Sigmoid colon (tissue), 6 donors: ENCODE measurements at regions not wholly inside any gene's neighbourhood (a gene's known extent, or its start where the extent isn't known, plus 50 kb on each side); places are given as distances from the start of the nearest gene placed in this dataset.

Source experiments
- DNase-seq: peaks from one replicate; pipeline ENCODE4 v3.0.0-alpha.2; 2019
- H3K27ac ChIP-seq, 4 donors: fragments of 200-600 bp; sonication (generic); one replicate each; pipeline ENCODE4 v1.5.1; 2016 to 2019; ENCODE audit warnings: mild to moderate bottlenecking in 1 of 4
- H3K27me3 ChIP-seq, 3 donors: fragments of 200-600 bp; sonication (generic); one replicate each; pipeline ENCODE4 v1.5.1; 2019; ENCODE audit warnings: mild to moderate bottlenecking in 1 of 3
- H3K36me3 ChIP-seq, 4 donors: fragments of 200-600 bp; sonication (generic); one replicate each; pipeline ENCODE4 v1.5.1; 2016 to 2019
- H3K4me1 ChIP-seq, 4 donors: fragments of 200-600 bp; sonication (generic); one replicate each; pipeline ENCODE4 v1.5.1; 2017 to 2019
- H3K4me3 ChIP-seq, 4 donors: fragments of 200-600 bp; sonication (generic); one replicate each; pipeline ENCODE4 v1.5.1; 2017 to 2019; ENCODE audit warnings: mild to moderate bottlenecking in 2 of 4, moderate library complexity in 1 of 4
- H3K9me3 ChIP-seq, 4 donors: fragments of 200-600 bp in 3 of 4; sonication (generic) in 3 of 4; one replicate each; pipeline versions ENCODE4 v1.5.1 to v1.6.1; 2013 to 2019
- CTCF ChIP-seq, 4 experiments: fragments of 450-650 bp in 3 of 4; fragments of 200-600 bp in 1 of 4; IDR thresholded peaks; one replicate each; pipeline ENCODE4 v1.5.1; 2016 to 2019; ENCODE audit warnings: antibody characterized with exemption in 4 of 4, mild to moderate bottlenecking in 3 of 4, moderate library complexity in 2 of 4
- EP300 ChIP-seq, 4 donors: sonication (generic); formaldehyde crosslinking; IDR thresholded peaks; one replicate each; pipeline ENCODE4 v1.6.1; 2017; ENCODE audit warnings: antibody characterized with exemption in 4 of 4
- POLR2A ChIP-seq, 2 donors: fragments of 450-650 bp; IDR thresholded peaks; one replicate each; pipeline ENCODE4 v1.6.1; 2016; ENCODE audit warnings: antibody characterized with exemption in 2 of 2, mild to moderate bottlenecking in 2 of 2, moderate library complexity in 2 of 2
- POLR2AphosphoS5 ChIP-seq, 4 donors: sonication (generic); formaldehyde crosslinking; IDR thresholded peaks; one replicate each; pipeline ENCODE4 v1.6.1; 2017; ENCODE audit warnings: antibody characterized with exemption in 4 of 4
- WGBS, 2 donors: extraction: QIAGEN DNeasy Blood & Tissue Kit; methylation state at CpG; one replicate each; pipeline ENCODE4 v1.1.7; 2013; 5-methylcytosine and 5-hydroxymethylcytosine counted together
- intact Hi-C: fragments of 100-400 bp; cut with DNase I; formaldehyde crosslinking; loops from one replicate; pipeline ENCODE4 v1.15.1; 2023
- donor health status: healthy with polysubstance abuse.
- donor health status: healthy.

- no peak overlapping the region for H3K27ac ChIP-seq
- peaks cover 0 to 23% (median 5%) of the 10 kb centered on the region in 4 donors for H3K4me1 ChIP-seq
- H3K27me3 ChIP-seq: no peaks in the 10 kb centered on the region
- 88 to 95% methylated on average over 8 of the region's 8 CpGs for WGBS, 2 donors
- intact Hi-C loops: no loop called here
- H3K4me3 ChIP-seq: no peak overlapping the region
- H3K9me3 ChIP-seq: no peaks in the 10 kb centered on the region
- TF ChIP-seq POLR2A (IDR thresholded peaks at IDR 0.05) (no peak), EP300 (IDR thresholded peaks at IDR 0.05) (no peak), POLR2AphosphoS5 (IDR thresholded peaks at IDR 0.05) (no peak), CTCF (IDR thresholded peaks at IDR 0.05) (no peak)
- DNase-seq: no peak
- no peaks in the 10 kb centered on the region for H3K36me3 ChIP-seq
Measured at GRCh38 chr10:94146313-94146712, 152.6 kb downstream of the PLCE1 start.

GRCh38 chr10:94146746-94147145, 153.0 kb downstream of the PLCE1 start:
- 92 to 97% methylated on average over 5 of the region's 5 CpGs for WGBS, 2 donors
- intact Hi-C loops: no loop called here
- no peak for TF ChIP-seq POLR2A (IDR thresholded peaks at IDR 0.05)
- no peak for TF ChIP-seq EP300 (IDR thresholded peaks at IDR 0.05)
- no peak for TF ChIP-seq POLR2AphosphoS5 (IDR thresholded peaks at IDR 0.05)
- no peak for TF ChIP-seq CTCF (IDR thresholded peaks at IDR 0.05)
- no peaks in the 10 kb centered on the region for H3K27me3 ChIP-seq
- H3K4me3 ChIP-seq: no peak overlapping the region
- H3K9me3 ChIP-seq: no peaks in the 10 kb centered on the region
- no peaks in the 10 kb centered on the region for H3K36me3 ChIP-seq
- peaks cover 0 to 23% (median 5%) of the 10 kb centered on the region in 4 donors for H3K4me1 ChIP-seq
- H3K27ac ChIP-seq: no peak overlapping the region
- DNase-seq: no peak

- Histone ChIP-seq H3K36me3 (no peaks in the 10 kb centered on the region), H3K27ac (no peak overlapping the region), H3K27me3 (no peaks in the 10 kb centered on the region), H3K9me3 (no peaks in the 10 kb centered on the region), H3K4me3 (no peak overlapping the region), H3K4me1 (peaks cover 0 to 20% (median 5%) of the 10 kb centered on the region in 4 donors)
- intact Hi-C loops: no loop called here
- DNase-seq: no peak
- TF ChIP-seq POLR2A (IDR thresholded peaks at IDR 0.05) (no peak), EP300 (IDR thresholded peaks at IDR 0.05) (no peak), POLR2AphosphoS5 (IDR thresholded peaks at IDR 0.05) (no peak), CTCF (IDR thresholded peaks at IDR 0.05) (no peak)
- WGBS, 2 donors: 86 to 88% methylated on average over 2 of the region's 2 CpGs
Measured at GRCh38 chr10:94149702-94150101, 156.0 kb downstream of the PLCE1 start.

- 86 to 94% methylated on average over 1 of the region's 1 CpG for WGBS, 2 donors
- no peak for DNase-seq
- H3K27ac ChIP-seq: no peak overlapping the region
- H3K9me3 ChIP-seq: no peaks in the 10 kb centered on the region
- H3K36me3 ChIP-seq: no peaks in the 10 kb centered on the region
- H3K27me3 ChIP-seq: no peaks in the 10 kb centered on the region
- TF ChIP-seq EP300 (IDR thresholded peaks at IDR 0.05): no peak
- TF ChIP-seq CTCF (IDR thresholded peaks at IDR 0.05): no peak
- TF ChIP-seq POLR2A (IDR thresholded peaks at IDR 0.05): no peak
- TF ChIP-seq POLR2AphosphoS5 (IDR thresholded peaks at IDR 0.05): no peak
- H3K4me3 ChIP-seq: no peak overlapping the region
- intact Hi-C loops: no loop called here
- peaks cover 0 to 13% (median 6%) of the 10 kb centered on the region in 4 donors for H3K4me1 ChIP-seq
Measured at GRCh38 chr10:94150541-94151184, 156.9 kb downstream of the PLCE1 start.
